WTC11 (cell line): ENCODE measurements at regions not wholly inside any gene's neighbourhood (a gene's known extent, or its start where the extent isn't known, plus 50 kb on each side); places are given as distances from the start of the nearest gene placed in this dataset.

ENCODE experiments used
- ATAC-seq: fragments of 200-7000 bp; cut with Tn5 transposase; 2 replicates; pipeline ENCODE4 v1.10.0; 2021; ENCODE audit warnings: mild to moderate bottlenecking, moderate library complexity
- CTCF ChIA-PET: fragments of 300-600 bp; sonication (Branson Sonifier 250); formaldehyde crosslinking; loops from one replicate; lab custom pipeline; 2021; ENCODE audit warnings: antibody characterized with exemption; lab: Charles Lee
- POLR2A ChIA-PET: fragments of 350-600 bp; sonication (Branson Sonifier 250); formaldehyde crosslinking; loops from one replicate; lab custom pipeline; 2021; ENCODE audit warnings: antibody characterized with exemption; lab: Charles Lee
- DNase-seq: peaks from one replicate; pipeline ENCODE4 v3.0.0; 2021; ENCODE audit warnings: low spot score
- H3K27ac Mint-ChIP-seq: 2 replicates; pipeline ENCODE4 v1.8.0; 2021; ENCODE audit warnings: mixed read lengths
- H3K27me3 Mint-ChIP-seq: 2 replicates; pipeline ENCODE4 v1.8.0; 2021; ENCODE audit warnings: low read depth, mild to moderate bottlenecking, moderate library complexity, mixed read lengths
- H3K36me3 Mint-ChIP-seq: 2 replicates; pipeline ENCODE4 v1.8.0; 2021; ENCODE audit warnings: mixed read lengths
- H3K4me1 Mint-ChIP-seq: 2 replicates; pipeline ENCODE4 v1.8.0; 2022; ENCODE audit warnings: mixed read lengths
- H3K4me3 Mint-ChIP-seq: 2 replicates; pipeline ENCODE4 v1.8.0; 2021; ENCODE audit warnings: mild to moderate bottlenecking, moderate library complexity, mixed read lengths
- H3K9me3 Mint-ChIP-seq: 2 replicates; pipeline ENCODE4 v1.8.0; 2021; ENCODE audit warnings: mixed read lengths
- CBFB ChIP-seq: sonication (generic); formaldehyde crosslinking; IDR thresholded peaks from 2 replicates; pipeline ENCODE4 v1.8.1; 2022; ENCODE audit warnings: mild to moderate bottlenecking, low read depth, missing genetic modification reagents
- CREB1 ChIP-seq: sonication (generic); formaldehyde crosslinking; IDR thresholded peaks from 2 replicates; pipeline ENCODE4 v1.8.0; 2023; ENCODE audit warnings: mild to moderate bottlenecking, missing genetic modification reagents
- ESRRA ChIP-seq: sonication (generic); formaldehyde crosslinking; IDR thresholded peaks from 2 replicates; pipeline ENCODE4 v1.8.1; 2022; ENCODE audit warnings: mild to moderate bottlenecking, missing genetic modification reagents, borderline replicate concordance
- ETV6 ChIP-seq: sonication (generic); formaldehyde crosslinking; IDR thresholded peaks from 2 replicates; pipeline ENCODE4 v1.8.1; 2022; ENCODE audit warnings: mild to moderate bottlenecking, missing genetic modification reagents
- FOXJ3 ChIP-seq: sonication (generic); formaldehyde crosslinking; IDR thresholded peaks from 2 replicates; pipeline ENCODE4 v1.9.0; 2021; ENCODE audit warnings: missing genetic modification reagents, mild to moderate bottlenecking, borderline replicate concordance
- HMGA2 ChIP-seq: fragments of 250-450 bp; sonication (Bioruptor Pico); IDR thresholded peaks from 2 replicates; pipeline ENCODE4 v1.4.0; 2021; ENCODE audit warnings: mild to moderate bottlenecking, moderate library complexity
- IRF2 ChIP-seq: sonication (generic); formaldehyde crosslinking; IDR thresholded peaks from 2 replicates; pipeline ENCODE4 v1.8.0; 2022; ENCODE audit warnings: low read depth, missing genetic modification reagents, borderline replicate concordance
- MYBL2 ChIP-seq: sonication (generic); formaldehyde crosslinking; IDR thresholded peaks from 2 replicates; pipeline ENCODE4 v1.8.1; 2023; ENCODE audit warnings: mild to moderate bottlenecking, moderate library complexity, missing genetic modification reagents
- NR1H2 ChIP-seq: sonication (generic); formaldehyde crosslinking; IDR thresholded peaks from 2 replicates; pipeline ENCODE4 v1.9.0; 2021; ENCODE audit warnings: mild to moderate bottlenecking, moderate library complexity, missing genetic modification reagents
- NR2C2 ChIP-seq: sonication (generic); formaldehyde crosslinking; IDR thresholded peaks from 2 replicates; pipeline ENCODE4 v1.8.0; 2022; ENCODE audit warnings: mild to moderate bottlenecking, missing genetic modification reagents
- RELA ChIP-seq: sonication (generic); formaldehyde crosslinking; IDR thresholded peaks from 2 replicates; pipeline ENCODE4 v1.8.1; 2022; ENCODE audit warnings: missing genetic modification reagents, mild to moderate bottlenecking, borderline replicate concordance
- SMAD3 ChIP-seq: sonication (generic); formaldehyde crosslinking; IDR thresholded peaks from 2 replicates; pipeline ENCODE4 v1.8.0; 2022; ENCODE audit warnings: missing genetic modification reagents, mild to moderate bottlenecking, borderline replicate concordance
- TEAD1 ChIP-seq: sonication (generic); formaldehyde crosslinking; IDR thresholded peaks from 2 replicates; pipeline ENCODE4 v1.8.0; 2022; ENCODE audit warnings: mild to moderate bottlenecking, missing genetic modification reagents
- TEAD4 ChIP-seq: sonication (generic); formaldehyde crosslinking; IDR thresholded peaks from 2 replicates; pipeline ENCODE4 v1.8.0; 2022; ENCODE audit warnings: mild to moderate bottlenecking, missing genetic modification reagents
- TP53 ChIP-seq: sonication (generic); formaldehyde crosslinking; IDR thresholded peaks from 2 replicates; pipeline ENCODE4 v1.8.1; 2023; ENCODE audit warnings: mild to moderate bottlenecking, missing genetic modification reagents
- ZBTB21 ChIP-seq: sonication (generic); formaldehyde crosslinking; IDR thresholded peaks from 2 replicates; pipeline ENCODE4 v1.8.1; 2023; ENCODE audit warnings: mild to moderate bottlenecking, missing genetic modification reagents, borderline replicate concordance
- ZNF121 ChIP-seq: sonication (generic); formaldehyde crosslinking; IDR thresholded peaks from 2 replicates; pipeline ENCODE4 v1.8.0; 2023; ENCODE audit warnings: missing genetic modification reagents
- ZNF138 ChIP-seq: sonication (generic); formaldehyde crosslinking; conservative IDR thresholded peaks from 2 replicates; pipeline ENCODE4 v1.8.1; 2022; ENCODE audit warnings: mild to moderate bottlenecking, moderate library complexity, missing genetic modification reagents
- ZNF219 ChIP-seq: sonication (generic); formaldehyde crosslinking; IDR thresholded peaks from 2 replicates; pipeline ENCODE4 v1.8.0; 2023; ENCODE audit warnings: missing genetic modification reagents, mild to moderate bottlenecking, borderline replicate concordance
- ZNF396 ChIP-seq: fragments of 250-450 bp; sonication (Bioruptor Pico); IDR thresholded peaks from 2 replicates; pipeline ENCODE4 v1.8.0; 2021; ENCODE audit warnings: mild to moderate bottlenecking, moderate library complexity, borderline replicate concordance
- ZNF423 ChIP-seq: fragments of 250-450 bp; sonication (Bioruptor Pico); IDR thresholded peaks from 2 replicates; pipeline ENCODE4 v2.1.2; 2022; ENCODE audit warnings: mild to moderate bottlenecking, moderate library complexity
- TF ChIP-seq, protein P1 (sequence below): sonication (generic); formaldehyde crosslinking; IDR thresholded peaks from 2 replicates; pipeline ENCODE4 v1.8.0; 2022; ENCODE audit warnings: mild to moderate bottlenecking, missing genetic modification reagents
- TF ChIP-seq, protein P2 (sequence below): fragments of 250-450 bp; sonication (Bioruptor Pico); IDR thresholded peaks from 2 replicates; pipeline ENCODE4 v1.9.0; 2021; ENCODE audit warnings: mild to moderate bottlenecking
- TF ChIP-seq, protein P3 (sequence below): sonication (generic); formaldehyde crosslinking; IDR thresholded peaks from 2 replicates; pipeline ENCODE4 v1.8.0; 2022; ENCODE audit warnings: mild to moderate bottlenecking, missing genetic modification reagents
- TF ChIP-seq, protein P4 (sequence below): fragments of 250-450 bp; sonication (Bioruptor Pico); IDR thresholded peaks from 2 replicates; pipeline ENCODE4 v1.9.0; 2021; ENCODE audit warnings: mild to moderate bottlenecking, borderline replicate concordance
- TF ChIP-seq, protein P5 (sequence below): sonication (generic); formaldehyde crosslinking; IDR thresholded peaks from 2 replicates; pipeline ENCODE4 v1.8.1; 2022; ENCODE audit warnings: missing genetic modification reagents, borderline replicate concordance
- TF ChIP-seq, protein P6 (sequence below): sonication (generic); formaldehyde crosslinking; IDR thresholded peaks from 2 replicates; pipeline ENCODE4 v1.8.1; 2023; ENCODE audit warnings: mild to moderate bottlenecking, missing genetic modification reagents

DNA sequence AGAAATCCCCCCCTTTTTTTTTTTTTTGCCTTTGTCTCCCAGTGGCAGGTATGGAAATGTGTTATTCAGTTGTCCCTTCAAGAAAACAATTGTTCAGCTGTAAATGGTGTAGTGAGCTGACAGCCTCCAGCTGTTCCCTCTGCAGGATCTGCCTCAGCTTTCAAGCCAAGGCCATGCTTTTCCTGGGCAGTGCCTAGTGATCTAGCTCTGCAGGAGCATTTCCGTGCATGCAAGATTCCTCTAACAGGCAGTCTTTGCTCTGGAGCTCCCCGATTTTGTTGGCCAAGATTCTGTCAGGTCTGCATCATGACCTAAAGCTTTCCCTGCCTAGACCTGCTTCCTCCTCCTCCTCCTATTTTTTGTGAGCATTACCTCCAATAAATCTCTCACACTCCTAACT is 300.7 kb upstream of the UBE2E3 start:
- TF ChIP-seq CBFB (CRISPR knock-in tag) (no peak), ETV6 (CRISPR knock-in tag) (peak; percentile 52; the same call in 1 of the 2 replicates), FOXJ3 (CRISPR knock-in tag) (no peak), CREB1 (CRISPR knock-in tag) (no peak), ZNF219 (CRISPR knock-in tag) (no peak), ZNF423 (CRISPR knock-in tag) (peak; percentile 54), ZNF121 (no peak), ZBTB21 (CRISPR knock-in tag) (0 out of 2 replicates have a peak, but pooled peaks have one; percentile 31), TEAD1 (CRISPR knock-in tag) (peak; percentile 61; the same call in 1 of the 2 replicates), RELA (CRISPR knock-in tag) (no peak)
- TF ChIP-seq, all 79 proteins: peak for 4
- no peaks in the 10 kb centered on the region for H3K27me3 Mint-ChIP-seq
- H3K27ac Mint-ChIP-seq: peak overlapping the region; percentile 38
- CTCF ChIA-PET: interaction anchor here (0.7 to 1.3 kb wide), 4 partner anchors 12 to 554 kb away, joined by 3 to 6 read pairs (median 4); partner anchors contain the start of gene UBE2E3
- peaks cover 3% of the 10 kb centered on the region; the same call in 1 of the 2 replicates for H3K36me3 Mint-ChIP-seq
- H3K9me3 Mint-ChIP-seq: peaks cover 8% of the 10 kb centered on the region
- DNase-seq: peak; percentile 31
- H3K4me3 Mint-ChIP-seq: peak overlapping the region; percentile 21; the same call in 1 of the 2 replicates
- ATAC-seq: peak; percentile 96
- POLR2A ChIA-PET: interaction anchor here (0.7 kb wide), 1 partner anchor 350 kb away, joined by 3 read pairs; no protein-coding TSS in a partner anchor
- H3K4me1 Mint-ChIP-seq: peaks cover 32% of the 10 kb centered on the region

DNA sequence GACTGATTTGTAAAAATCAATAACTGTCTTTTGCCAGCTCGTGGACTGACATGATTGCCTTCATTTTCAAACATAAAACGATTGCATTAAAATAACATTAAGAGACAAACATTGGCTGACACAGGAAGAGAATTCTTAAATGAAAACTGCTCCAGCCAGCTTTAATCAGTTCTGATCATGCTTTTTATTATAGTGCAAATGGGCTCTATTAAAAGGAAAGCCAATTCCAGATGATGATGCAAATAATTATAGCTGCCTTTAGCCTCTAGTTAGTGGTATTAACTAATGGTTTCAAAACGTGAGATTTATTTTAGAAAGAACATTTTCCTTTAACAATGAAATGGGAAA is 301.8 kb upstream of the UBE2E3 start:
- H3K36me3 Mint-ChIP-seq: peaks cover 3% of the 10 kb centered on the region; the same call in 1 of the 2 replicates

More for the DNA sequence above, 301.8 kb upstream of the UBE2E3 start:
- Mint-ChIP-seq H3K27me3 (no peaks in the 10 kb centered on the region), H3K4me1 (peaks cover 41% of the 10 kb centered on the region), H3K4me3 (no peak overlapping the region), H3K9me3 (peaks cover 8% of the 10 kb centered on the region), H3K27ac (no peak overlapping the region)
- POLR2A ChIA-PET: no interaction called here
- TF ChIP-seq TEAD1 (CRISPR knock-in tag) (no peak), IRF2 (CRISPR knock-in tag) (no peak), ZNF138 (CRISPR knock-in tag) (no peak), ESRRA (CRISPR knock-in tag) (no peak), ZNF121 (no peak), SMAD3 (CRISPR knock-in tag) (no peak), HMGA2 (CRISPR knock-in tag) (no peak), NR1H2 (CRISPR knock-in tag) (no peak), TP53 (CRISPR knock-in tag) (no peak), TEAD4 (CRISPR knock-in tag) (no peak), RELA (CRISPR knock-in tag) (no peak), MYBL2 (CRISPR knock-in tag) (no peak), NR2C2 (CRISPR knock-in tag) (no peak), ZNF396 (no peak)
- TF ChIP-seq, protein P1, sequence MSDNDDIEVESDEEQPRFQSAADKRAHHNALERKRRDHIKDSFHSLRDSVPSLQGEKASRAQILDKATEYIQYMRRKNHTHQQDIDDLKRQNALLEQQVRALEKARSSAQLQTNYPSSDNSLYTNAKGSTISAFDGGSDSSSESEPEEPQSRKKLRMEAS (CRISPR knock-in tag): no peak
- TF ChIP-seq, protein P2, sequence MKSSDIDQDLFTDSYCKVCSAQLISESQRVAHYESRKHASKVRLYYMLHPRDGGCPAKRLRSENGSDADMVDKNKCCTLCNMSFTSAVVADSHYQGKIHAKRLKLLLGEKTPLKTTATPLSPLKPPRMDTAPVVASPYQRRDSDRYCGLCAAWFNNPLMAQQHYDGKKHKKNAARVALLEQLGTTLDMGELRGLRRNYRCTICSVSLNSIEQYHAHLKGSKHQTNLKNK (CRISPR knock-in tag): no peak
- TF ChIP-seq, protein P3, sequence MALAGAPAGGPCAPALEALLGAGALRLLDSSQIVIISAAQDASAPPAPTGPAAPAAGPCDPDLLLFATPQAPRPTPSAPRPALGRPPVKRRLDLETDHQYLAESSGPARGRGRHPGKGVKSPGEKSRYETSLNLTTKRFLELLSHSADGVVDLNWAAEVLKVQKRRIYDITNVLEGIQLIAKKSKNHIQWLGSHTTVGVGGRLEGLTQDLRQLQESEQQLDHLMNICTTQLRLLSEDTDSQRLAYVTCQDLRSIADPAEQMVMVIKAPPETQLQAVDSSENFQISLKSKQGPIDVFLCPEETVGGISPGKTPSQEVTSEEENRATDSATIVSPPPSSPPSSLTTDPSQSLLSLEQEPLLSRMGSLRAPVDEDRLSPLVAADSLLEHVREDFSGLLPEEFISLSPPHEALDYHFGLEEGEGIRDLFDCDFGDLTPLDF (CRISPR knock-in tag): no peak
- TF ChIP-seq, protein P4, sequence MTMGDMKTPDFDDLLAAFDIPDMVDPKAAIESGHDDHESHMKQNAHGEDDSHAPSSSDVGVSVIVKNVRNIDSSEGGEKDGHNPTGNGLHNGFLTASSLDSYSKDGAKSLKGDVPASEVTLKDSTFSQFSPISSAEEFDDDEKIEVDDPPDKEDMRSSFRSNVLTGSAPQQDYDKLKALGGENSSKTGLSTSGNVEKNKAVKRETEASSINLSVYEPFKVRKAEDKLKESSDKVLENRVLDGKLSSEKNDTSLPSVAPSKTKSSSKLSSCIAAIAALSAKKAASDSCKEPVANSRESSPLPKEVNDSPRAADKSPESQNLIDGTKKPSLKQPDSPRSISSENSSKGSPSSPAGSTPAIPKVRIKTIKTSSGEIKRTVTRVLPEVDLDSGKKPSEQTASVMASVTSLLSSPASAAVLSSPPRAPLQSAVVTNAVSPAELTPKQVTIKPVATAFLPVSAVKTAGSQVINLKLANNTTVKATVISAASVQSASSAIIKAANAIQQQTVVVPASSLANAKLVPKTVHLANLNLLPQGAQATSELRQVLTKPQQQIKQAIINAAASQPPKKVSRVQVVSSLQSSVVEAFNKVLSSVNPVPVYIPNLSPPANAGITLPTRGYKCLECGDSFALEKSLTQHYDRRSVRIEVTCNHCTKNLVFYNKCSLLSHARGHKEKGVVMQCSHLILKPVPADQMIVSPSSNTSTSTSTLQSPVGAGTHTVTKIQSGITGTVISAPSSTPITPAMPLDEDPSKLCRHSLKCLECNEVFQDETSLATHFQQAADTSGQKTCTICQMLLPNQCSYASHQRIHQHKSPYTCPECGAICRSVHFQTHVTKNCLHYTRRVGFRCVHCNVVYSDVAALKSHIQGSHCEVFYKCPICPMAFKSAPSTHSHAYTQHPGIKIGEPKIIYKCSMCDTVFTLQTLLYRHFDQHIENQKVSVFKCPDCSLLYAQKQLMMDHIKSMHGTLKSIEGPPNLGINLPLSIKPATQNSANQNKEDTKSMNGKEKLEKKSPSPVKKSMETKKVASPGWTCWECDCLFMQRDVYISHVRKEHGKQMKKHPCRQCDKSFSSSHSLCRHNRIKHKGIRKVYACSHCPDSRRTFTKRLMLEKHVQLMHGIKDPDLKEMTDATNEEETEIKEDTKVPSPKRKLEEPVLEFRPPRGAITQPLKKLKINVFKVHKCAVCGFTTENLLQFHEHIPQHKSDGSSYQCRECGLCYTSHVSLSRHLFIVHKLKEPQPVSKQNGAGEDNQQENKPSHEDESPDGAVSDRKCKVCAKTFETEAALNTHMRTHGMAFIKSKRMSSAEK (CRISPR knock-in tag): no peak
- TF ChIP-seq, protein P5, sequence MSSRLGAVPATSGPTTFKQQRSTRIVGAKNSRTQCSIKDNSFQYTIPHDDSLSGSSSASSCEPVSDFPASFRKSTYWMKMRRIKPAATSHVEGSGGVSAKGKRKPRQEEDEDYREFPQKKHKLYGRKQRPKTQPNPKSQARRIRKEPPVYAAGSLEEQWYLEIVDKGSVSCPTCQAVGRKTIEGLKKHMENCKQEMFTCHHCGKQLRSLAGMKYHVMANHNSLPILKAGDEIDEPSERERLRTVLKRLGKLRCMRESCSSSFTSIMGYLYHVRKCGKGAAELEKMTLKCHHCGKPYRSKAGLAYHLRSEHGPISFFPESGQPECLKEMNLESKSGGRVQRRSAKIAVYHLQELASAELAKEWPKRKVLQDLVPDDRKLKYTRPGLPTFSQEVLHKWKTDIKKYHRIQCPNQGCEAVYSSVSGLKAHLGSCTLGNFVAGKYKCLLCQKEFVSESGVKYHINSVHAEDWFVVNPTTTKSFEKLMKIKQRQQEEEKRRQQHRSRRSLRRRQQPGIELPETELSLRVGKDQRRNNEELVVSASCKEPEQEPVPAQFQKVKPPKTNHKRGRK: no peak
- TF ChIP-seq, protein P6, sequence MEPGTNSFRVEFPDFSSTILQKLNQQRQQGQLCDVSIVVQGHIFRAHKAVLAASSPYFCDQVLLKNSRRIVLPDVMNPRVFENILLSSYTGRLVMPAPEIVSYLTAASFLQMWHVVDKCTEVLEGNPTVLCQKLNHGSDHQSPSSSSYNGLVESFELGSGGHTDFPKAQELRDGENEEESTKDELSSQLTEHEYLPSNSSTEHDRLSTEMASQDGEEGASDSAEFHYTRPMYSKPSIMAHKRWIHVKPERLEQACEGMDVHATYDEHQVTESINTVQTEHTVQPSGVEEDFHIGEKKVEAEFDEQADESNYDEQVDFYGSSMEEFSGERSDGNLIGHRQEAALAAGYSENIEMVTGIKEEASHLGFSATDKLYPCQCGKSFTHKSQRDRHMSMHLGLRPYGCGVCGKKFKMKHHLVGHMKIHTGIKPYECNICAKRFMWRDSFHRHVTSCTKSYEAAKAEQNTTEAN (CRISPR knock-in tag): no peak
- CTCF ChIA-PET: no interaction called here
- DNase-seq (no peak), ATAC-seq (no peak)
